ENCODE measurements at regions not wholly inside any gene's neighbourhood (a gene's known extent, or its start where the extent isn't known, plus 50 kb on each side); places are given as distances from the start of the nearest gene placed in this dataset.

- no peak for DNase-seq (ENCODE audit: low spot score)
Measured at GRCh38 chr2:33770023-33770422, 170.9 kb upstream of the FAM98A start.

GRCh38 chr2:33766175-33766574 lies 167.1 kb upstream of the FAM98A start:
- DNase-seq (ENCODE audit: low spot score), result no peak

- no peak for DNase-seq (ENCODE audit: low spot score)
Measured at GRCh38 chr2:33765122-33765521, 166.0 kb upstream of the FAM98A start.

- DNase-seq (ENCODE audit: low spot score), result no peak
Measured at GRCh38 chr2:33764551-33764950, 165.5 kb upstream of the FAM98A start.

- no peak for DNase-seq (ENCODE audit: low spot score)
Measured at GRCh38 chr2:33763671-33764310, 164.7 kb upstream of the FAM98A start.

- no peak for DNase-seq (ENCODE audit: low spot score)
Measured at GRCh38 chr2:33762636-33763035, 163.5 kb upstream of the FAM98A start.

GRCh38 chr2:33746208-33746800 lies 147.2 kb upstream of the FAM98A start:
- no peak for DNase-seq (ENCODE audit: low spot score)

- no peak for DNase-seq (ENCODE audit: low spot score)
Measured at GRCh38 chr2:33735096-33735495, 136.0 kb upstream of the FAM98A start.

GRCh38 chr2:33730804-33731203 lies 131.7 kb upstream of the FAM98A start:
- no peak for DNase-seq (ENCODE audit: low spot score)

- no peak for DNase-seq (ENCODE audit: low spot score)
Measured at GRCh38 chr2:33730193-33730592, 131.1 kb upstream of the FAM98A start.

- DNase-seq (ENCODE audit: low spot score), result no peak
Measured at GRCh38 chr2:33729353-33729752, 130.3 kb upstream of the FAM98A start.

- DNase-seq (ENCODE audit: low spot score), result no peak
Measured at GRCh38 chr2:33728106-33728505, 129.0 kb upstream of the FAM98A start.

GRCh38 chr2:33727361-33728032 lies 128.4 kb upstream of the FAM98A start:
- DNase-seq (ENCODE audit: low spot score), result no peak

- DNase-seq (ENCODE audit: low spot score), result no peak
Measured at GRCh38 chr2:33726415-33726814, 127.3 kb upstream of the FAM98A start.

- DNase-seq (ENCODE audit: low spot score), result no peak
Measured at GRCh38 chr2:33723329-33723728, 124.2 kb upstream of the FAM98A start.

GRCh38 chr2:33719067-33719466 lies 120.0 kb upstream of the FAM98A start:
- no peak for DNase-seq (ENCODE audit: low spot score)

- no peak for DNase-seq (ENCODE audit: low spot score)
Measured at GRCh38 chr2:33712674-33713073, 113.6 kb upstream of the FAM98A start.

- DNase-seq (ENCODE audit: low spot score), result no peak
Measured at GRCh38 chr2:33709951-33710350, 110.9 kb upstream of the FAM98A start.

- DNase-seq (ENCODE audit: low spot score), result no peak
Measured at GRCh38 chr2:33707312-33707711, 108.2 kb upstream of the FAM98A start.

- no peak for DNase-seq (ENCODE audit: low spot score)
Measured at GRCh38 chr2:33706410-33706809, 107.3 kb upstream of the FAM98A start.

- no peak for DNase-seq (ENCODE audit: low spot score)
Measured at GRCh38 chr2:33704406-33704855, 105.3 kb upstream of the FAM98A start.

GRCh38 chr2:33696234-33696633 lies 97.1 kb upstream of the FAM98A start:
- no peak for DNase-seq (ENCODE audit: low spot score)

GRCh38 chr2:33694904-33695303 lies 95.8 kb upstream of the FAM98A start:
- no peak for DNase-seq (ENCODE audit: low spot score)
